ENCODE measurements at regions not wholly inside any gene's neighbourhood (a gene's known extent, or its start where the extent isn't known, plus 50 kb on each side); places are given as distances from the start of the nearest gene placed in this dataset.

DNA sequence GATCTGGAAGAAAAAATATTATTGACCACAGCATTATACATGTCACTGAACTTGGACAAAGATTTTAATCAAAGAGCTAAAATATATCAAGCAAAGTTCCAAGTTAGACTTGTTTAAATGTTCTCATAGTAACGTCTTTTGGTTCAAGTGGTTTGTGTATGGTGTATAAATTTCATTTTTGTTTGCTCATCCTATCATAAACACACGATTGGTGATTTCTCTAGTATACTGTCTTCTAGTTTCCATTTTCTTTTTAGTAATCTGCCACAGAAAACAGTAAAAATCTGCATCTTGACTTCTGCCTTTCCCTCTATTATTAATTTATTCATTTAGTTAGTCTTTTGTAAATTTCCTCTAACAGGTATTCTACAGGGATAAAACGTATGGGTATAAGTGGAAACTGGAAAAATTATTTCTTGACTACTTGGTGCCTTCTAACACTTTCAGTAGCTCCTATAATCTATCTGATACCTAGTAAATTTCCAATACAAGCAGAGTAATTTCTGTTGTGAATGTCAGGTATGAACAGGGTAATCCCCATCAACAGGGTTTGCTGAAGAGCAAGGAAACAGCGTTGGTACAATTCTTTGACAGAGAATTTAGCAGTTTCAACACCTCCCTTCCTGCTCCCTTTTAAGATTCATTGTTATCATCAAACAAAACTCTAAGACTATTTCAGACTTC is 268.0 kb downstream of the PTPRC start:
- DNase-seq = no peak

GRCh38 chr1:198907423-198907746 is 268.5 kb downstream of the PTPRC start:
- peak; percentile 47 for DNase-seq

GRCh38 chr1:198908995-198909394 is 270.2 kb downstream of the PTPRC start:
- DNase-seq = peak; percentile 29

GRCh38 chr1:198909973-198910372 is 271.1 kb downstream of the PTPRC start:
- no peak for DNase-seq

- DNase-seq = no peak
Measured at GRCh38 chr1:198910816-198911215, 272.0 kb downstream of the PTPRC start.

DNA sequence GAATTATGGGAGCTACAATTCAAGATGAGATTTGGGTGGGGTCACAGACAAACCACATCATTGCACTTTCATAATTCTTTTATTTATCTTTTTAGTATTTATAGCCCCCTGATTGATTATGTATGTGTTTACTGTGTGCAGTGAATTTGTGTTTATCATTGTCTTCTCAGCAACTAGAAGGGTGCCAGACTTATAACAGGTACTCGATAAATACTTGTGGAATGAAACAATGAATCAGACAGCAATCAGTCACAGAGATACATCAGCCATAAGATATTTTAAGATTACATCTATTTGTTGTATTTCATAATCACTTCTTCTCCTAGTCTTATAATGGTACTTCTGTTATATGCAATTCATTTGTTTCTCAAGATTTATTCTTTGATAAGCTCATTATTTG is 273.2 kb downstream of the PTPRC start:
- DNase-seq = no peak

GRCh38 chr1:198913667-198914066 is 274.8 kb downstream of the PTPRC start:
- no peak for DNase-seq

DNA sequence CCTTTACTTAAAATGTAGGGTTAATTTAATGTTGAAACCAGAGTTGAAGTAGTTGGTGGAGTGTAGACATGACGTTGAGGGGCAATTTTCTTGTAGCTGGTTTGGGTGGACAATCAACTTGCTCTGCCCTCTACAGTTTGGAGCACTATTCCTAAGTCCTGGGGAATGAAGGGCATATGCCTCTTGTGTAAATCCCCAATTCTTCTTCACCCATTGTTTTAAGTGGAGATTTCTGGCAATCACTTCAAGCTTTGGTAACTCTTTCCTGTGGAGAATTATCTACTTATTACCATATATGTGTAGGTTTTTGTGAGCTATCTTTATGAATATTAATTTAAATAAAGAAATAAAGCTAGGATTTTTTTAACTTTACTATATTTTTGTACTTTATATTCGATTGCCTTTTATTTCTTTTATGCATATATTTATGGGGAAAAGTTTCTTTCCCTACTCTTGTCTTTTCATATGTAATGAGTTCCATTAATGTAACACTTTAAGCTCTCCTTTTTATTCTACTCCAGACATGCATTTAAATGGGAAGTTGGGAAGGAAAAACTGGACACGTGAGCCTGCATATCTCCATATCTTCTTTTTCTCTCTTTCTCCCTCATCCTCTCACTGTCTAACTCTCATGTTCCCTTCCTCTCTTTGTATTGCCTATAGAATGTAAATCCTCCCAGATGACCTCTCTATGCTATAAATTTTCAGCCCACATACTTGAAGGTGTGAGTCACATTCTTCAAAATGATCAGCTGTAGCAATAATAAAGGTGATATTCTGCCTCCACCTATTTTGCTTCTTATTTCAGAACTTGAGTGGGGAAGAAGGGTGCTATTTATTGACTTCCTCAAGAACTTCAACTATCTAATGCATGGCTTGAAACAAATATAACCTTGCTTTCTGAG is 276.7 kb downstream of the PTPRC start:
- DNase-seq = no peak

GRCh38 chr1:198917226-198917625 is 278.4 kb downstream of the PTPRC start:
- DNase-seq = peak; percentile 54

- no peak for DNase-seq
Measured at GRCh38 chr1:198918920-198919319, 280.1 kb downstream of the PTPRC start.

GRCh38 chr1:198919667-198920398 is 281.0 kb downstream of the PTPRC start:
- no peak for DNase-seq

- no peak for DNase-seq
Measured at GRCh38 chr1:198922638-198923430, 284.0 kb downstream of the PTPRC start.

- no peak for DNase-seq
Measured at GRCh38 chr1:198923993-198924392, 285.2 kb downstream of the PTPRC start.

- DNase-seq = peak; percentile 42
Measured at GRCh38 chr1:198925567-198925966, 286.7 kb downstream of the PTPRC start.

- no peak for DNase-seq
Measured at GRCh38 chr1:198927129-198927528, 288.3 kb downstream of the PTPRC start.

DNA sequence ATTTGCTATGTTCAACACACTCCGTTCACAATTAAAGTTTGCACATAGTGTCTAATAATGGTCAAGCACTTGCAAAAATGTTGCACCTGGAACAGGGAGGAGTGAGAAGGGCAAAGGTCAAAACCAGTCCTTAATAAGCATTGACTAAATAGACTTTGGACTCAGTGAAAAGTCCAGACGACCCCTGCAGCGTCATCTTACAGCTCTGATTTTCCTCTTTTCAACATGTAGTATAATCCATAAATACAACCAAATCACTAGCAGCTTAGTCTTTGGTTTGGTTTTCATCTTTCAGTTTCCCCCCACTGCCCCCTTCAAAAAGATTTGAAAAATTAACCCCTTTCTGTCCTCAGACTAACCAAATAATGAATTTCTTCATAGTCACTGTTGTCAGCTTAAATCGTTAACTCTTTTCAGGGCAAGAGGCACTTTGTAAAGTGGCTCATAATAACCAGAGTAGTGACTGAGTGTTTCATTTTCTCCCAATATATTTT is 290.3 kb downstream of the PTPRC start:
- DNase-seq = peak; percentile 43

GRCh38 chr1:198929961-198930599 is 291.2 kb downstream of the PTPRC start:
- peak; percentile 89 for DNase-seq

- DNase-seq = peak; percentile 49
Measured at GRCh38 chr1:198932351-198932991, 293.6 kb downstream of the PTPRC start.

- DNase-seq = peak; percentile 46
Measured at GRCh38 chr1:198933515-198934222, 294.8 kb downstream of the PTPRC start.

DNA sequence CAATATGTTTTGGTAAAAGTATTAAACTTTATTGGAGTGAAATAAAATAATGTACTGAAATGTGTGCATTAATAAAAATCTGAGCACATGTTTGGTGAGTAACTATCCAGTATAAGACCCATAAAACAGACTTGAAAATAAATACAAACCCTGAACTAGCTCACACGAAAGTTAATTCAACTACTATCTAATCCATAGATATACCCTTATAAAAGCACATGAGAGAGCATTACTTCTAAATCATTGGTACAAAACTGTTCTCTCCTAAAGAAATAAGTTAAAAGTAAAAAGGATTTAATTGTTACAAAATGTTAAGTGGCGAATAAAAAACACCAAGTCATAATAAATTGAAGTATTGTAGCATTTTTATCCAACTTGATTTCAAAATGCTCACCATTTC is 295.6 kb downstream of the PTPRC start:
- peak; percentile 42 for DNase-seq

GRCh38 chr1:198934901-198935305 is 296.1 kb downstream of the PTPRC start:
- peak; percentile 84 for DNase-seq
